ENCODE measurements at regions not wholly inside any gene's neighbourhood (a gene's known extent, or its start where the extent isn't known, plus 50 kb on each side); places are given as distances from the start of the nearest gene placed in this dataset.

GRCh38 chr12:107529991-107530390 is 155.6 kb upstream of the PWP1 start:
- H3K9me3 ChIP-seq (ENCODE audit: control insufficient read depth in 2 of 2, low read length in 2 of 2): peaks cover 6 to 8% of the 10 kb centered on the region in 2 donors
- no peak overlapping the region for H3K9ac ChIP-seq (ENCODE audit: low read length in 2 of 2)
- no peak overlapping the region for H3K4me3 ChIP-seq (ENCODE audit: low read length in 2 of 2)
- H3K4me1 ChIP-seq (ENCODE audit: control insufficient read depth, insufficient read depth, low read length): no peaks in the 10 kb centered on the region
- H3K36me3 ChIP-seq (ENCODE audit: control insufficient read depth in 2 of 2, insufficient read depth in 2 of 2, low read length in 2 of 2): no peaks in the 10 kb centered on the region
- peaks cover 0 to 5% of the 10 kb centered on the region in 2 donors for H3K27me3 ChIP-seq (ENCODE audit: control insufficient read depth in 1 of 2, insufficient read depth in 2 of 2, low read length in 2 of 2)
- no peak overlapping the region for H3K27ac ChIP-seq (ENCODE audit: low read length)

- Histone ChIP-seq H3K36me3 (ENCODE audit: control insufficient read depth in 2 of 2, insufficient read depth in 2 of 2, low read length in 2 of 2) (no peaks in the 10 kb centered on the region), H3K27ac (ENCODE audit: low read length) (no peak overlapping the region), H3K4me1 (ENCODE audit: control insufficient read depth, insufficient read depth, low read length) (no peaks in the 10 kb centered on the region), H3K9me3 (ENCODE audit: control insufficient read depth in 2 of 2, low read length in 2 of 2) (peaks cover 6 to 8% of the 10 kb centered on the region in 2 donors), H3K27me3 (ENCODE audit: control insufficient read depth in 1 of 2, insufficient read depth in 2 of 2, low read length in 2 of 2) (peaks cover 0 to 5% of the 10 kb centered on the region in 2 donors), H3K9ac (ENCODE audit: low read length in 2 of 2) (no peak overlapping the region), H3K4me3 (ENCODE audit: low read length in 2 of 2) (no peak overlapping the region)
Measured at GRCh38 chr12:107530701-107531100, 154.9 kb upstream of the PWP1 start.

- peaks cover 0 to 3% of the 10 kb centered on the region in 2 donors for H3K27me3 ChIP-seq (ENCODE audit: control insufficient read depth in 1 of 2, insufficient read depth in 2 of 2, low read length in 2 of 2)
- H3K27ac ChIP-seq (ENCODE audit: low read length): no peak overlapping the region
- H3K4me3 ChIP-seq (ENCODE audit: low read length in 2 of 2): no peak overlapping the region
Measured at GRCh38 chr12:107533218-107533617, 152.4 kb upstream of the PWP1 start.

GRCh38 chr12:107536613-107537012 is 149.0 kb upstream of the PWP1 start:
- no peak overlapping the region for H3K27ac ChIP-seq (ENCODE audit: low read length)
- H3K4me1 ChIP-seq (ENCODE audit: control insufficient read depth, insufficient read depth, low read length): no peaks in the 10 kb centered on the region
- H3K9me3 ChIP-seq (ENCODE audit: control insufficient read depth in 2 of 2, low read length in 2 of 2): peaks cover 6 to 8% of the 10 kb centered on the region in 2 donors
- no peaks in the 10 kb centered on the region for H3K27me3 ChIP-seq (ENCODE audit: control insufficient read depth in 1 of 2, insufficient read depth in 2 of 2, low read length in 2 of 2)
- H3K9ac ChIP-seq (ENCODE audit: low read length in 2 of 2): no peak overlapping the region
- no peaks in the 10 kb centered on the region for H3K36me3 ChIP-seq (ENCODE audit: control insufficient read depth in 2 of 2, insufficient read depth in 2 of 2, low read length in 2 of 2)
- no peak overlapping the region for H3K4me3 ChIP-seq (ENCODE audit: low read length in 2 of 2)

More at GRCh38 chr12:107533218-107533617, 152.4 kb upstream of the PWP1 start:
- Histone ChIP-seq H3K9ac (ENCODE audit: low read length in 2 of 2) (no peak overlapping the region), H3K9me3 (ENCODE audit: control insufficient read depth in 2 of 2, low read length in 2 of 2) (peaks cover 6 to 8% of the 10 kb centered on the region in 2 donors), H3K4me1 (ENCODE audit: control insufficient read depth, insufficient read depth, low read length) (no peaks in the 10 kb centered on the region), H3K36me3 (ENCODE audit: control insufficient read depth in 2 of 2, insufficient read depth in 2 of 2, low read length in 2 of 2) (no peaks in the 10 kb centered on the region)

- H3K27ac ChIP-seq (ENCODE audit: low read length): no peak overlapping the region
- H3K4me3 ChIP-seq (ENCODE audit: low read length in 2 of 2): no peak overlapping the region
- H3K27me3 ChIP-seq (ENCODE audit: control insufficient read depth in 1 of 2, insufficient read depth in 2 of 2, low read length in 2 of 2): no peaks in the 10 kb centered on the region
- H3K9me3 ChIP-seq (ENCODE audit: control insufficient read depth in 2 of 2, low read length in 2 of 2): peaks cover 0 to 4% of the 10 kb centered on the region in 2 donors
- no peaks in the 10 kb centered on the region for H3K4me1 ChIP-seq (ENCODE audit: control insufficient read depth, insufficient read depth, low read length)
- H3K36me3 ChIP-seq (ENCODE audit: control insufficient read depth in 2 of 2, insufficient read depth in 2 of 2, low read length in 2 of 2): no peaks in the 10 kb centered on the region
- no peak overlapping the region for H3K9ac ChIP-seq (ENCODE audit: low read length in 2 of 2)
Measured at GRCh38 chr12:107537464-107538119, 148.0 kb upstream of the PWP1 start.

GRCh38 chr12:107539196-107539939 is 146.2 kb upstream of the PWP1 start:
- Histone ChIP-seq H3K9ac (ENCODE audit: low read length in 2 of 2) (no peak overlapping the region), H3K27ac (ENCODE audit: low read length) (no peak overlapping the region), H3K9me3 (ENCODE audit: control insufficient read depth in 2 of 2, low read length in 2 of 2) (peaks cover 0 to 4% of the 10 kb centered on the region in 2 donors), H3K27me3 (ENCODE audit: control insufficient read depth in 1 of 2, insufficient read depth in 2 of 2, low read length in 2 of 2) (no peaks in the 10 kb centered on the region), H3K4me3 (ENCODE audit: low read length in 2 of 2) (no peak overlapping the region), H3K36me3 (ENCODE audit: control insufficient read depth in 2 of 2, insufficient read depth in 2 of 2, low read length in 2 of 2) (no peaks in the 10 kb centered on the region), H3K4me1 (ENCODE audit: control insufficient read depth, insufficient read depth, low read length) (no peaks in the 10 kb centered on the region)

GRCh38 chr12:107541001-107541705 is 144.4 kb upstream of the PWP1 start:
- no peaks in the 10 kb centered on the region for H3K4me1 ChIP-seq (ENCODE audit: control insufficient read depth, insufficient read depth, low read length)
- no peaks in the 10 kb centered on the region for H3K36me3 ChIP-seq (ENCODE audit: control insufficient read depth in 2 of 2, insufficient read depth in 2 of 2, low read length in 2 of 2)
- no peaks in the 10 kb centered on the region for H3K27me3 ChIP-seq (ENCODE audit: control insufficient read depth in 1 of 2, insufficient read depth in 2 of 2, low read length in 2 of 2)
- no peak overlapping the region for H3K27ac ChIP-seq (ENCODE audit: low read length)
- H3K4me3 ChIP-seq (ENCODE audit: low read length in 2 of 2): no peak overlapping the region
- peaks cover 0 to 4% of the 10 kb centered on the region in 2 donors for H3K9me3 ChIP-seq (ENCODE audit: control insufficient read depth in 2 of 2, low read length in 2 of 2)
- H3K9ac ChIP-seq (ENCODE audit: low read length in 2 of 2): no peak overlapping the region

GRCh38 chr12:107543416-107543815 is 142.2 kb upstream of the PWP1 start:
- Histone ChIP-seq H3K4me1 (ENCODE audit: control insufficient read depth, insufficient read depth, low read length) (no peaks in the 10 kb centered on the region), H3K9ac (ENCODE audit: low read length in 2 of 2) (no peak overlapping the region), H3K9me3 (ENCODE audit: control insufficient read depth in 2 of 2, low read length in 2 of 2) (peaks cover 0 to 4% of the 10 kb centered on the region in 2 donors), H3K36me3 (ENCODE audit: control insufficient read depth in 2 of 2, insufficient read depth in 2 of 2, low read length in 2 of 2) (no peaks in the 10 kb centered on the region), H3K27ac (ENCODE audit: low read length) (no peak overlapping the region), H3K4me3 (ENCODE audit: low read length in 2 of 2) (no peak overlapping the region), H3K27me3 (ENCODE audit: control insufficient read depth in 1 of 2, insufficient read depth in 2 of 2, low read length in 2 of 2) (no peaks in the 10 kb centered on the region)

- no peak overlapping the region for H3K9ac ChIP-seq (ENCODE audit: low read length in 2 of 2)
- H3K27ac ChIP-seq (ENCODE audit: low read length): no peak overlapping the region
- H3K4me3 ChIP-seq (ENCODE audit: low read length in 2 of 2): no peak overlapping the region
- H3K9me3 ChIP-seq (ENCODE audit: control insufficient read depth in 2 of 2, low read length in 2 of 2): peaks cover 0 to 4% of the 10 kb centered on the region in 2 donors
- no peaks in the 10 kb centered on the region for H3K27me3 ChIP-seq (ENCODE audit: control insufficient read depth in 1 of 2, insufficient read depth in 2 of 2, low read length in 2 of 2)
- no peaks in the 10 kb centered on the region for H3K36me3 ChIP-seq (ENCODE audit: control insufficient read depth in 2 of 2, insufficient read depth in 2 of 2, low read length in 2 of 2)
- no peaks in the 10 kb centered on the region for H3K4me1 ChIP-seq (ENCODE audit: control insufficient read depth, insufficient read depth, low read length)
Measured at GRCh38 chr12:107543841-107544240, 141.8 kb upstream of the PWP1 start.

- no peaks in the 10 kb centered on the region for H3K36me3 ChIP-seq (ENCODE audit: control insufficient read depth in 2 of 2, insufficient read depth in 2 of 2, low read length in 2 of 2)
- H3K4me1 ChIP-seq (ENCODE audit: control insufficient read depth, insufficient read depth, low read length): no peaks in the 10 kb centered on the region
- no peak overlapping the region for H3K27ac ChIP-seq (ENCODE audit: low read length)
- no peaks in the 10 kb centered on the region for H3K27me3 ChIP-seq (ENCODE audit: control insufficient read depth in 1 of 2, insufficient read depth in 2 of 2, low read length in 2 of 2)
- no peak overlapping the region for H3K4me3 ChIP-seq (ENCODE audit: low read length in 2 of 2)
- H3K9ac ChIP-seq (ENCODE audit: low read length in 2 of 2): no peak overlapping the region
- H3K9me3 ChIP-seq (ENCODE audit: control insufficient read depth in 2 of 2, low read length in 2 of 2): peaks cover 0 to 6% of the 10 kb centered on the region in 2 donors
Measured at GRCh38 chr12:107544937-107545336, 140.7 kb upstream of the PWP1 start.
